GM18507 (cell line): ENCODE measurements at regions not wholly inside any gene's neighbourhood (a gene's known extent, or its start where the extent isn't known, plus 50 kb on each side); places are given as distances from the start of the nearest gene placed in this dataset.

Experiments used
- DNase-seq: peaks from one replicate; pipeline ENCODE4 v3.0.0; 2011; ENCODE audit warnings: low read depth; ENCODE audit not compliant: insufficient read length; ENCODE audit errors: extremely low spot score
- FAIRE-seq: peaks from 2 replicates; lab custom pipeline; 2011; peaks lifted over from hg19 to GRCh38; lab: Jason Lieb, UNC

DNA sequence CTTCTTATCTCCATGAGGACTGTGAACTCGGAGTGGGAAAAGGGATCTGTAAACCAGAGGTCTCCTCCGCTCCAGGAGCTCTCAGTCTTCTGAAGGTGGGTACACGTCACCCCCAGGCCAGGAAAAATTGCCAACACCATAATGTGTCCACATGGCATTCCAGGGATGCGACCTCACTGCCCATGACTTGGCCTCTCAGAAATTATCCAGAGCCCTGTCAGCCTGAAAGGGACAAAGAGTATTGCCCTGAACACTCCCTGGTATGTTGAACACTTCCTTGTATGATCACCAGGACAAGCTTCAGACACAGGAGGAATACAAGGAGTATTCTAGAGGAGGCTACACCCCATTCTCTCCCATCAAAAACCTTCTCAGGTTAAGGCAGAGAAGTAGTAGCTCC is 81.0 kb upstream of the SLC7A1 start:
- FAIRE-seq = no peak
- DNase-seq = no peak

DNA sequence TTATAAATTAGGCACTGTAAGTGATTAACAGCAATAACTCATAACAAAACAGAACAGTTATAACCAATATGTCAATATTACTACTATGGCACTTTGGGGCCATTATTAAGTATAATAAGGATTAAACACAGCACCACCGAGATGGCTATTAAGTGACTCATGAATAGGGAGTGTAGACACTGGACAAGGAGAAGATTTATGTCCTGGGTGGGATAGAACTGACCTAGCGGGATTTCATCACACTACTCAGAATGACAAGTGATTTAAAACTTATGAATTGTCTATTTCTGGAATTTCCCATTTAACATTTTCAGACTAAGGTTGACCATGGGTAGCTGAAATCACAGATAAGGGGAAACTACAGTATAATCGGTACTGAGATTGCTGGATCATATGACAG is 79.0 kb upstream of the SLC7A1 start:
- no peak for DNase-seq
- no peak for FAIRE-seq

DNA sequence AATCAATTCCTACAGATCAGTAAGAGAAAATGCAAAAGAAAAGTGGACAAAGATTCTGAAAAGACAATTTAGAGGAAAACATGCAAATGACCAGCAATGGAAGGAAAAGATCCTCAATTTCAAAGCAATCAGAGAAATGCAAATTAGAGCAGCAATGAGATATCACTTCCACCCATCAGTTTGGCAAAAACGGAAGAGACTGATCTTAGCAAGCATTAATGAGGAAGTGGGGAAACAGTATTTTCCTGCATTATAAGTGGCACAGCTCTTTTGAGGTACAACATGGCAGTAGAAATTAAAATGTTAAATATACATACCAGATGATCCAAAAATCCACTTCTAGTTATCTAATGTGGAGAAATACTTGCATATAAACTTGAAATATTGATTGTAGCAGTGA is 69.1 kb upstream of the SLC7A1 start:
- FAIRE-seq (no peak), DNase-seq (no peak)

DNA sequence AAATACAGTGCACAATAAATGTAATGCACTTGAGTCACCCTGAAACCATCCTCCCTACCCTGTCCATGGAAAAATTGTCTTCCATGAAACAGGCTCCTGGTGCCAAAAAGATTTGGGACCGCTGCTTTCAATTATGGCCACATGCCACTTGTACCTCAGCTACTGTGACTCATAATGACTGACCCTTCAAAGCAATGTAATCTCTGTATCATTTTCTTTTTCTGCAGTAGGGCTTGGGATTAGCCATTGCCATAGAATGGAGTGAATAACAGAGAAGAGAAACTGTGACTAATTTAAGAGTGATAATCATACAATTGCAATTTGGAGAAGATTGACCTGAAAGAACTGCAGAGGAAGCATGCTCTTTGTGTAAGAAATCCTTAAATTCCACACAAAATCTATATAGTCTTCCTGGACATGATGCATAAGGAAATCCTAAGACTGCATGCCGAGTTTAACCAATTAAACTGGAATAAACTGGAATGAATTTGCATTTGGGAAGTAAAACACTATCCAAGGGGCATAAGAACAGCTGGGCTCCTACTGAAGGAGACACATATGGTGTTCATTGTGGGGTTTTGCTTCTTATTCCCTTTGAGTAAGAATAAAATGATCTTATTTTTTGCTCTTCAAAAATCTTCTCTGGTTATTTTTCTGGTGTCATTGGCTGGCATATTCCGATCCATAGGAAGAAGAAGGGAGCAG is 59.5 kb upstream of the SLC7A1 start:
- FAIRE-seq (no peak), DNase-seq (no peak)

DNA sequence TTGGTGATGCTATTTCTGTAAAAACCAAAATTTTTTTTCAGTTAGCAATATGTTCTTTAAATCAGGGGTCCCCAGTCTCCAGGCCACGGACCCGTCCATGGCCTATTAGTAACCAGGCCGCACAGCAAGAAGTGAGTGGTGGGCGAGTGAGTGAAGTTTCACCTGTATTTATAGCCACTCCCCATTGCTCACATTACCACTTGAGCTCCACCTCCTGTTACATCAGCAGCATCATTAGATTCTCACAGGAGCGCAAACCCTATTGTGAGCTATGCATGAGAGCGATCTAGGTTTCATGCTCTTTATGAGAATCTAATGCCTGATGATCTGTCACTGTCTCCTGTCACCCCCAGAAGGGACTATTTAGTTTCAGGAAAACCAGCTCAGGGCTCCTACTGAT is 58.9 kb upstream of the SLC7A1 start:
- DNase-seq (no peak), FAIRE-seq (no peak)

DNA sequence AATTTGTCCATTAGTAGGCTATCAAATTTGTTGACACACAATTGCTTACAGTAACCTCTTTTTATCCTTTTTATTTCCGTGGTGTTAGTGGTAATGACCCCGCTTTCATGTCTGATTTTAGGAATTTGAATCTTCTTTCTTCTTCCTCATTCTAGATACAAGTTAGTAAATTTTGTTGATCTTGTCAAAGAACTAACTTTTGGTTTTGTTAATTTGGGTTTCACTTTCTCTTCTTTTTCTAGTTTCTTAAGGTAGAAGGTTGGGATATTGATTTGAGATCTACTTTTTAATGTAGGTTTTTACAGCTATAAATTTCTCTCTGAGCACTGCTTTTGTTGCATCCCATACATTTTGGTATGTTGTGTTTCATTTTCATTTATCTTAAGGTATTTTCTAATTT is 53.3 kb upstream of the SLC7A1 start:
- FAIRE-seq (peak; percentile 60), DNase-seq (no peak)
